Stimulated activated effector memory CD8-positive, alpha-beta T cell treated with anti-CD3 and anti-CD28 coated beads, Interleukin-12 subunit alpha, Interleukin-12 subunit beta, amount 100 ng/mL, for 72 hours (primary cell): ENCODE measurements at regions not wholly inside any gene's neighbourhood (a gene's known extent, or its start where the extent isn't known, plus 50 kb on each side); places are given as distances from the start of the nearest gene placed in this dataset.
"Not testable (repeated sequence)": the region's sequence is repeated elsewhere in the genome, so short reads cannot be mapped to it uniquely, and the experiment has no call there.

Experiments used
- ATAC-seq: fragments of 150-1000 bp; cut with Tn5 transposase; 2 replicates; pipeline ENCODE4 v1.10.0; 2021
- DNase-seq, 2 donors: peaks; one replicate each; pipeline ENCODE4 v3.0.0; 2021 to 2022; ENCODE audit warnings: low spot score in 2 of 2
- H3K27ac Mint-ChIP-seq: one replicate; pipeline ENCODE4 v1.8.0; 2022; ENCODE audit warnings: mild to moderate bottlenecking, mixed read lengths
- H3K36me3 Mint-ChIP-seq: one replicate; pipeline ENCODE4 v1.8.0; 2022; ENCODE audit warnings: mild to moderate bottlenecking, mixed read lengths
- H3K4me1 Mint-ChIP-seq: one replicate; pipeline ENCODE4 v1.8.0; 2022; ENCODE audit warnings: mixed read lengths
- H3K4me3 Mint-ChIP-seq: one replicate; pipeline ENCODE4 v1.8.0; 2022; ENCODE audit warnings: mild to moderate bottlenecking, mixed read lengths
- H3K9me3 Mint-ChIP-seq: one replicate; pipeline ENCODE4 v1.8.0; 2022; ENCODE audit warnings: mixed read lengths

- H3K27ac Mint-ChIP-seq, DNase-seq, H3K4me1 Mint-ChIP-seq, H3K36me3 Mint-ChIP-seq, ATAC-seq, H3K4me3 Mint-ChIP-seq, H3K9me3 Mint-ChIP-seq: not testable (repeated sequence)
Measured at GRCh38 chr9:67362325-67362724, 370.0 kb upstream of the SPATA31A3 start.

- H3K4me3 Mint-ChIP-seq, H3K4me1 Mint-ChIP-seq, H3K9me3 Mint-ChIP-seq, H3K36me3 Mint-ChIP-seq, DNase-seq, H3K27ac Mint-ChIP-seq: not testable (repeated sequence)
- peak; percentile 29 for ATAC-seq
Measured at GRCh38 chr9:67353961-67354360, 361.6 kb upstream of the SPATA31A3 start.

DNA sequence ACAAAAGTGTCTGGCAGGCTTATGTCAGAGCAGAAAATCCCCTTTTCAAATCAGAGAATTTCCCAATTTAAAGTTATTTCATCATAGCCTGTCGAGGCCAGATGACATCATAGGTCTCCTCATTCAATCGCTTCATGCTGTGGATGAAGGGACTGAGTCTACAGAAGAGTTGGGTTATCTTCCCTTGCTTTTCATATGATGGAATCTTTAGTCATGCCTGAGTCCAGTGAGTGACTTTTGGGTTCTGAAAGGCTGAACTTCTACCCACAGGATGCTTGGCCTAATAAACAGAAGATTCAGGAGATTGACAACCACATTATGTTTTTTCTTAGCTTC lies 357.0 kb upstream of the SPATA31A3 start:
- not testable (repeated sequence) for H3K27ac Mint-ChIP-seq, H3K4me1 Mint-ChIP-seq, H3K4me3 Mint-ChIP-seq, DNase-seq, ATAC-seq, H3K9me3 Mint-ChIP-seq, H3K36me3 Mint-ChIP-seq

- not testable (repeated sequence) for H3K4me3 Mint-ChIP-seq, H3K36me3 Mint-ChIP-seq, H3K9me3 Mint-ChIP-seq, H3K4me1 Mint-ChIP-seq, H3K27ac Mint-ChIP-seq, DNase-seq, ATAC-seq
Measured at GRCh38 chr9:67348562-67349423, 356.4 kb upstream of the SPATA31A3 start.

- not testable (repeated sequence) for H3K36me3 Mint-ChIP-seq, DNase-seq, H3K4me3 Mint-ChIP-seq, H3K4me1 Mint-ChIP-seq, H3K9me3 Mint-ChIP-seq, H3K27ac Mint-ChIP-seq
- peak; percentile 44 for ATAC-seq
Measured at GRCh38 chr9:67348094-67348493, 355.7 kb upstream of the SPATA31A3 start.

DNA sequence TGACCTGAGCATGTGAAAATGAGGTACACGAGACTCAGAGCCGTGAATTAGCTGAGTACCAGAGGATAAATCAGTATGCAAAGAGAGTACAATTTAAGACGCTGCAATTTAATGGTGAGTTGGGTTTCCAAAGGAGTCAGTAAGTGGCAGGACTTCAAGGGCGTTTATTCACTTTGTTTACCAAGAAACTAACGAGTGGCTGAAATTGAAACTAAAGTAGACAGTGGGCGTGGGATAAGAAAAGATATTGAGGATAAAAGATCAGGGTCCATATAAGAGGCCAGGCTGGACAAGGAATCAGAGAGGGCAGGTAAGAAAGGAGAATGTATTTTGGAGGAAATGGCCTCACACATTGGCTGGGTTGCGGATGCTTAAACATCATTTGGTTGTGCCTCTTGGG lies 346.9 kb upstream of the SPATA31A3 start:
- ATAC-seq, H3K4me1 Mint-ChIP-seq: not testable (repeated sequence)

DNA sequence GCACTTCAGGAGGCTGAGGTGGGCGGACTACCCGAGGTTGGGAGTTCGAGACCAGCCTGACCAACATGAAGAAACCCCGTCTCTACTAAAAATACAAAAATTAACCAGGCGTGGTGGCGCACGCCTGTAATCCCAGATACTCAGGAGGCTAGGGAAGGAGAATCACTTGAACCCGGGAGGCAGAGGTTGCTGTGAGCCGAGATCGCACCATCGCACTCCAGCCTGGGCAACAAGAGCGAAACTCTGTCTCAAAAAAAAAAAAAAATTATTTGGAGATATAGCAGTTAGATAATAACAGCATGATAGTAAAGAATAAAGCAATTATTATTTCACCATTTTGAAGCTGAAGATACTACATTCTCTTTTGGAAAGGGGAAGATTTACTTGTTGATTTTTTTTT lies 345.9 kb upstream of the SPATA31A3 start:
- H3K9me3 Mint-ChIP-seq, H3K4me1 Mint-ChIP-seq, H3K36me3 Mint-ChIP-seq, H3K27ac Mint-ChIP-seq, H3K4me3 Mint-ChIP-seq, ATAC-seq, DNase-seq: not testable (repeated sequence)

More for the DNA sequence above, 346.9 kb upstream of the SPATA31A3 start:
- H3K9me3 Mint-ChIP-seq, H3K27ac Mint-ChIP-seq, H3K4me3 Mint-ChIP-seq, DNase-seq, H3K36me3 Mint-ChIP-seq: not testable (repeated sequence)

DNA sequence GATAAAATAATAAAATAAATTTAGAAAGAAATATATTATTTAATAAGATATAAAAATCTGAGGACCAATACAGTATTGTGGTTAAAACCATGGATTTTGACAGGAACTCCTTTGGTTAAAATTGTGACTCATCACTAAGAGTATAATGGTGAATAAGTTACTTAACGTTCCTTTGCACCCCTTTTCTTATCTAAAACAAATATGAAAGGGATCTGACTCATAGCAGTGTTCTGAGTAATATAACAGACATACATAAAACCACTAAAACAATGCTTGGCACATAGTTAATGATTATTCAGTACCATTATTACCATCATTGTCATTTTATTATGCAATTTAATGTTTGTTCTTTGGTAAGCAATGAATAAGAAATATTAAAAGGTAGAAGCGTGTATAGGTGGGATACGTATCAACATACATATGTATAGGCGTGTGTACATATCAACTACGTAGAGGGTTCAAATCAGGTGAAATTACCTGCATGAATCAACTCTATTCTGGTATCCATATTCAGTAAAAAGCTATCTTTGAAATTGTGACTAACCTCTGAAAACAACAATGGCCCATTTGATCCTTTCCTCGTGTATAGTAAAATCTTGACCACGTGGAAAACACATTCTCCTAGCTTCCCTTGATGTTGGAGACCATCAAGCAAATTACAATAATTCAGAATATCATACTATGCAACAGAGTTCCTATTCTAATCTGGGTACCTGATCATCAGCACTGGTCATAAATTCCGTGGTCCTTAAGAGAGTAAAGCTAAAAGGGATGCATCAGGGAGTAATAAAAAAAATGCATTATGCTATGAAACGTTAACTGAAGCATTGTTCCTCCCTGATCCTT lies 342.6 kb upstream of the SPATA31A3 start:
- H3K27ac Mint-ChIP-seq, H3K9me3 Mint-ChIP-seq, H3K4me3 Mint-ChIP-seq, H3K36me3 Mint-ChIP-seq, H3K4me1 Mint-ChIP-seq, DNase-seq: not testable (repeated sequence)
- ATAC-seq = peak; percentile 52

DNA sequence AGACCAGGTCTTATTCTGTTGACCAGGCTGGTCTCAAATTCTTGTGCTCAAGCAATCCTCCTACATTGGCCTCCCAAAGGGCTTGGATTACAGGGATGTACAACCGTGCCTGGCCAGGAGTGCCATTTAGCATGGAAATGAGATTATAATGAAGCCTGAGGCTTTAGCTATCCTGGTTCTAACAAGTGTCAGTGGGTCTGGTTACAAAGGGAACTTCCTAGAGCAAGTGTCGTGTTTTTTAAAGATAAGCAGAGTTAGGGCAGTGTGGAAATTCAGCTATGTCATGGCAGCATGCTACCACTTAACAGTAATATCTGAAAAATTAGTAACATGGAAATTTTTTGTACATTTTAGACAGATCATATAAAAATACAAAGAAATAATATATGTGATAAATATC lies 339.3 kb upstream of the SPATA31A3 start:
- H3K27ac Mint-ChIP-seq, H3K4me3 Mint-ChIP-seq, DNase-seq, ATAC-seq, H3K9me3 Mint-ChIP-seq, H3K36me3 Mint-ChIP-seq, H3K4me1 Mint-ChIP-seq: not testable (repeated sequence)

GRCh38 chr9:67313409-67313808 lies 321.1 kb upstream of the SPATA31A3 start:
- not testable (repeated sequence) for H3K27ac Mint-ChIP-seq, ATAC-seq, H3K36me3 Mint-ChIP-seq, DNase-seq, H3K9me3 Mint-ChIP-seq, H3K4me1 Mint-ChIP-seq, H3K4me3 Mint-ChIP-seq

DNA sequence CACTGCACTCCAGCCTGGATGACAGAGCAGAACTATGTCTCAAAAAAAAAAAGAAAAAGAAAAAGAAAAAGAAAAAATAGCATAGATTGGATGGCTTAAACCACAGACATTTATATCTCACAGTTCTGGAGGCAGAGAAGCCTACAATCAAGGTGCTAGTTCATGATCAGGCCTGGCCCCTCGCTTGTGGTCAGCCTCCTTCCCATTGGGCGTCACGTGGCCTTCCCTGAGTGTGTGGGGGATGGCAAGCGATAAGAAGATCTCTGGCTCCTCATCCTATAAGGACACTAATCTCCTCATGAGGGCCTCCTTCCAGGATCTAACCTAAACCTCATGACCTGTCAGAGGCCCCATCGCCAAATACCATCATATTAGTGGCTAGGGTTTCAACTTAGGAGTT lies 320.2 kb upstream of the SPATA31A3 start:
- H3K36me3 Mint-ChIP-seq, DNase-seq, H3K4me3 Mint-ChIP-seq, H3K27ac Mint-ChIP-seq, H3K9me3 Mint-ChIP-seq, H3K4me1 Mint-ChIP-seq: not testable (repeated sequence)
- ATAC-seq = peak; percentile 13

GRCh38 chr9:67307109-67307508 lies 314.8 kb upstream of the SPATA31A3 start:
- not testable (repeated sequence) for DNase-seq, H3K4me1 Mint-ChIP-seq, H3K9me3 Mint-ChIP-seq, H3K27ac Mint-ChIP-seq, H3K36me3 Mint-ChIP-seq, H3K4me3 Mint-ChIP-seq
- ATAC-seq = peak; percentile 21

GRCh38 chr9:67288797-67289196 lies 296.4 kb upstream of the SPATA31A3 start:
- not testable (repeated sequence) for H3K4me3 Mint-ChIP-seq, H3K4me1 Mint-ChIP-seq, H3K36me3 Mint-ChIP-seq, DNase-seq, H3K9me3 Mint-ChIP-seq, ATAC-seq, H3K27ac Mint-ChIP-seq

DNA sequence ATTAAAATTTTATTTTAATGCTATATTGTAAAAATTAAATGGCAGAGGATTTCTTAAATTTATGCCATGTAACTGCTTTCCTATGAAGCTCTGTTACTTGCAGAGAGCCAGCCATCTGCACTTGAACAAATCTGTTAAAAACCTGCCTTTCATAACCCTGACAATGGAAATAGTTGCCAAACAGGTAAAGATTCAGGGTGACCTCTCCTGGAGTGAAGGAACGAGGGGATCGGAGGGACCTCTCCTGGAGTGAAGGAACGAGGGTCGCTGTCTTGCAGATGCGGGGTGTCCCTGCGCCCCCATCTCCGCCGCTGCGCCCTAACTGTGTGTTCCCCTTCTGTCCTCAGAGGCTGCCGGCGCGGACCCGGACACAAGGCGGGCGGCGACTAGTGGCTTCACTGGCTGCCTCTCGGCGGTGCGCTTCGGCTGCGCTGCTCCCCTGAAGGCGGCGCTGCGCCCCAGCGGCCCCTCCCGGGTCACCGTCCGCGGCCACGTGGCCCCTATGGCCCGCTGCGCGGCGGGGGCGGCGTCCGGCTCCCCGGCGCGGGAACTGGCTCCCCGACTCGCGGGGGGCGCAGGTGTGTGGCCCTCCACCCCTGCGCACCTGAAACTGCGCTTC lies 295.9 kb upstream of the SPATA31A3 start:
- not testable (repeated sequence) for ATAC-seq, H3K27ac Mint-ChIP-seq, H3K4me3 Mint-ChIP-seq, H3K36me3 Mint-ChIP-seq, DNase-seq, H3K4me1 Mint-ChIP-seq, H3K9me3 Mint-ChIP-seq

DNA sequence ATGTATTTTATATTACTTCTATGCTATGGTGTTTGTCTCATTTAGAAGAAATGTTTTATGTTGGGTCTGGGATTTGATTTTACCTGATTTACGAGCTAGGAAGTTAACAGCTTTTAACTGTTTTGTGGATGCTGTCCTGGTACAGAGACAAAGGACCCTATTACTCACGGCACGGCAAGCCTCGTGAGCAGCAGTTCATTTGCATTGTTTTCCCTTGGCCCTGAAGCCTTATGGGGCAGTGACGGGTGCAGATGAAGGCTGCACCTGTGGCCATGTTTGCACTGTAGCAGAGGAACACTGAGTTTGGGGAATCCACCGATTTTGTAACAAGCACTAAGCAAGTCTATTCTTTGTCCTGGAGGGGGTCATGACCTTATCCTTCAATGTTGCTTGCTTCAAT lies 291.9 kb upstream of the SPATA31A3 start:
- not testable (repeated sequence) for H3K9me3 Mint-ChIP-seq, H3K4me3 Mint-ChIP-seq, H3K36me3 Mint-ChIP-seq, H3K4me1 Mint-ChIP-seq, ATAC-seq, DNase-seq, H3K27ac Mint-ChIP-seq
